Medulla oblongata (tissue), 1 donor: ENCODE measurements at regions not wholly inside any gene's neighbourhood (a gene's known extent, or its start where the extent isn't known, plus 50 kb on each side); places are given as distances from the start of the nearest gene placed in this dataset.
"Not testable (repeated sequence)": the region's sequence is repeated elsewhere in the genome, so short reads cannot be mapped to it uniquely, and the experiment has no call there.

ENCODE experiments used
- DNase-seq: peaks from one replicate; pipeline ENCODE4 v3.0.0-alpha.2; 2015; ENCODE audit errors: extremely low spot score

- DNase-seq, result no peak
Measured at GRCh38 chr10:6695519-6695918, 115.4 kb upstream of the PRKCQ start.

- no peak for DNase-seq
Measured at GRCh38 chr10:6694447-6695140, 114.5 kb upstream of the PRKCQ start.

GRCh38 chr10:6692856-6693255 lies 112.8 kb upstream of the PRKCQ start:
- no peak for DNase-seq

- DNase-seq, result no peak
Measured at GRCh38 chr10:6692103-6692502, 112.0 kb upstream of the PRKCQ start.

GRCh38 chr10:6689036-6689435 lies 109.0 kb upstream of the PRKCQ start:
- no peak for DNase-seq

- DNase-seq, result no peak
Measured at GRCh38 chr10:6680735-6681134, 100.7 kb upstream of the PRKCQ start.

- DNase-seq, result no peak
Measured at GRCh38 chr10:6678956-6679355, 98.9 kb upstream of the PRKCQ start.

GRCh38 chr10:6678211-6678803 lies 98.2 kb upstream of the PRKCQ start:
- DNase-seq, result peak; percentile 65

- DNase-seq, result not testable (repeated sequence)
Measured at GRCh38 chr10:6677129-6677528, 97.1 kb upstream of the PRKCQ start.

GRCh38 chr10:6674291-6674690 lies 94.2 kb upstream of the PRKCQ start:
- no peak for DNase-seq

GRCh38 chr10:6671976-6672375 lies 91.9 kb upstream of the PRKCQ start:
- no peak for DNase-seq

GRCh38 chr10:6669269-6669859 lies 89.3 kb upstream of the PRKCQ start:
- peak; percentile 82 for DNase-seq

- peak; percentile 69 for DNase-seq
Measured at GRCh38 chr10:6667679-6668270, 87.7 kb upstream of the PRKCQ start.

- no peak for DNase-seq
Measured at GRCh38 chr10:6667150-6667549, 87.1 kb upstream of the PRKCQ start.

GRCh38 chr10:6665847-6666246 lies 85.8 kb upstream of the PRKCQ start:
- no peak for DNase-seq

GRCh38 chr10:6660460-6660859 lies 80.4 kb upstream of the PRKCQ start:
- no peak for DNase-seq

GRCh38 chr10:6659451-6659850 lies 79.4 kb upstream of the PRKCQ start:
- no peak for DNase-seq

GRCh38 chr10:6657669-6658068 lies 77.6 kb upstream of the PRKCQ start:
- no peak for DNase-seq

- DNase-seq, result no peak
Measured at GRCh38 chr10:6657196-6657595, 77.1 kb upstream of the PRKCQ start.

- DNase-seq, result no peak
Measured at GRCh38 chr10:6654571-6654970, 74.5 kb upstream of the PRKCQ start.

GRCh38 chr10:6650586-6650985 lies 70.5 kb upstream of the PRKCQ start:
- DNase-seq, result no peak

- DNase-seq, result no peak
Measured at GRCh38 chr10:6649903-6650302, 69.8 kb upstream of the PRKCQ start.
